ENCODE measurements at regions not wholly inside any gene's neighbourhood (a gene's known extent, or its start where the extent isn't known, plus 50 kb on each side); places are given as distances from the start of the nearest gene placed in this dataset.

- Histone ChIP-seq H3K36me3 (replicated peaks in 1 of 2; ENCODE audit: insufficient read depth in 1 of 2, low read depth in 2 of 2) (no peaks in the 10 kb centered on the region), H3K27ac (no peak overlapping the region), H3K27me3 (no peaks in the 10 kb centered on the region), H3K4me3 (no peak overlapping the region), H3K9me3 (no peaks in the 10 kb centered on the region), H3K4me1 (no peaks in the 10 kb centered on the region)
- WGBS, 2 donors: 44 to 51% methylated on average over 3 of the region's 3 CpGs
- ATAC-seq (no peak), DNase-seq (no peak)
- intact Hi-C loops (cut with DNase I): no loop called here
- TF ChIP-seq POLR2A (IDR thresholded peaks at IDR 0.05) (no peak), CTCF (IDR thresholded peaks at IDR 0.05) (no peak)
Observed at GRCh38 chr6:145309842-145310535, 425.3 kb downstream of the EPM2A start.

GRCh38 chr6:145312481-145312880 lies 422.8 kb downstream of the EPM2A start:
- TF ChIP-seq POLR2A (IDR thresholded peaks at IDR 0.05) (no peak), CTCF (IDR thresholded peaks at IDR 0.05) (no peak)
- intact Hi-C loops (cut with DNase I): no loop called here
- 81 to 86% methylated on average over 7 of the region's 7 CpGs for WGBS, 2 donors

GRCh38 chr6:145313041-145313855 lies 422.1 kb downstream of the EPM2A start:
- Histone ChIP-seq H3K4me3 (no peak overlapping the region), H3K4me1 (no peaks in the 10 kb centered on the region), H3K9me3 (no peaks in the 10 kb centered on the region), H3K36me3 (replicated peaks in 1 of 2; ENCODE audit: insufficient read depth in 1 of 2, low read depth in 2 of 2) (no peaks in the 10 kb centered on the region), H3K27me3 (no peaks in the 10 kb centered on the region), H3K27ac (no peak overlapping the region)
- intact Hi-C loops (cut with DNase I): no loop called here
- ATAC-seq (no peak), DNase-seq (no peak)
- no peak for TF ChIP-seq POLR2A (IDR thresholded peaks at IDR 0.05)
- TF ChIP-seq CTCF (IDR thresholded peaks at IDR 0.05): no peak
- 36% methylated on average over 1 of the region's 1 CpG for WGBS, 2 donors

More at GRCh38 chr6:145312481-145312880, 422.8 kb downstream of the EPM2A start:
- Histone ChIP-seq H3K4me3 (no peak overlapping the region), H3K9me3 (no peaks in the 10 kb centered on the region), H3K4me1 (no peaks in the 10 kb centered on the region), H3K27ac (no peak overlapping the region), H3K27me3 (no peaks in the 10 kb centered on the region), H3K36me3 (replicated peaks in 1 of 2; ENCODE audit: insufficient read depth in 1 of 2, low read depth in 2 of 2) (no peaks in the 10 kb centered on the region)
- no peak for ATAC-seq
- DNase-seq: no peak

GRCh38 chr6:145315982-145316600 lies 419.2 kb downstream of the EPM2A start:
- 58 to 64% methylated on average over 3 of the region's 3 CpGs for WGBS, 2 donors

More at GRCh38 chr6:145315982-145316600, 419.2 kb downstream of the EPM2A start:
- H3K36me3 ChIP-seq (replicated peaks in 1 of 2; ENCODE audit: insufficient read depth in 1 of 2, low read depth in 2 of 2): no peaks in the 10 kb centered on the region
- no peaks in the 10 kb centered on the region for H3K4me1 ChIP-seq
- H3K4me3 ChIP-seq: no peak overlapping the region
- ATAC-seq: no peak
- no peaks in the 10 kb centered on the region for H3K9me3 ChIP-seq
- intact Hi-C loops (cut with DNase I): no loop called here
- no peak overlapping the region for H3K27ac ChIP-seq
- DNase-seq: no peak
- TF ChIP-seq CTCF (IDR thresholded peaks at IDR 0.05): no peak
- TF ChIP-seq POLR2A (IDR thresholded peaks at IDR 0.05): no peak
- H3K27me3 ChIP-seq: no peaks in the 10 kb centered on the region
